GM12878 (cell line): ENCODE measurements at regions not wholly inside any gene's neighbourhood (a gene's known extent, or its start where the extent isn't known, plus 50 kb on each side); places are given as distances from the start of the nearest gene placed in this dataset.

Source experiments
- ATAC-seq: fragments of 200-7000 bp; cut with Tn5 transposase; 3 replicates; pipeline ENCODE4 v1.9.1; 2020; ENCODE audit warnings: mild to moderate bottlenecking, moderate library complexity
- BruUV-seq: library from RNA; stranded (reverse); fragments of 400-500 nt; replicated peaks from 2 replicates; lab custom pipeline; 2021; lab: Mats Ljungman, UMichigan
- CTCF ChIA-PET: fragments of 300-600 bp; sonication (Branson Sonifier 250); formaldehyde crosslinking; extraction: SDS; loops from one replicate; lab custom pipeline; 2021; ENCODE audit warnings: inconsistent platforms; lab: Yijun Ruan, JAX
- POLR2A ChIA-PET: fragments of 350-600 bp; formaldehyde crosslinking; extraction: SDS; loops from one replicate; lab custom pipeline; 2021; ENCODE audit warnings: inconsistent platforms; lab: Charles Lee
- RAD21 ChIA-PET: fragments of 300-600 bp; sonication (Branson Sonifier 250); formaldehyde crosslinking; loops from one replicate; lab custom pipeline; 2023; ENCODE audit warnings: antibody characterized with exemption; ENCODE audit not compliant: unreplicated experiment; lab: Charles Lee
- SMC1A ChIA-PET: fragments of 300-600 bp; sonication (Branson Sonifier 250); formaldehyde crosslinking; loops from one replicate; lab custom pipeline; 2023; ENCODE audit not compliant: unreplicated experiment, uncharacterized antibody; lab: Charles Lee
- DNase-seq: peaks from one replicate; pipeline ENCODE4 v3.0.0-alpha.2; 2011; ENCODE audit warnings: low read depth, low spot score
- FAIRE-seq: peaks from 3 replicates; lab custom pipeline; 2011; peaks lifted over from hg19 to GRCh38; lab: Jason Lieb, UNC
- H2AFZ ChIP-seq: 2 replicates; pipeline ENCODE4 v1.6.0; 2011; ENCODE audit warnings: low read depth, low read length, control low read depth; ENCODE audit not compliant: control insufficient read depth
- H3K27ac ChIP-seq: 2 replicates; pipeline ENCODE4 v1.5.1; 2011; ENCODE audit warnings: control low read depth; ENCODE audit not compliant: control insufficient read depth, insufficient read depth
- H3K27me3 ChIP-seq, 2 experiments: replicated peaks in 1 of 2; 2 replicates each; pipeline versions ENCODE4 v1.6.0 to v1.6.1; 2011; ENCODE audit warnings: low read length in 1 of 2; ENCODE audit not compliant: control insufficient read depth in 2 of 2, insufficient read depth in 2 of 2
- H3K36me3 ChIP-seq, 2 experiments: 2 replicates each; pipeline ENCODE4 v1.5.1; 2011; ENCODE audit warnings: low read length in 1 of 2; ENCODE audit not compliant: control insufficient read depth in 2 of 2, insufficient read depth in 2 of 2
- H3K4me1 ChIP-seq: 2 replicates; pipeline ENCODE4 v1.6.1; 2011; ENCODE audit warnings: mild to moderate bottlenecking, low read length, moderate library complexity, mixed read lengths; ENCODE audit not compliant: control insufficient read depth, insufficient read depth
- H3K4me2 ChIP-seq: 2 replicates; pipeline ENCODE4 v1.6.0; 2011; ENCODE audit warnings: control low read depth; ENCODE audit not compliant: control insufficient read depth, insufficient read depth
- H3K4me3 ChIP-seq: fragments of 200-600 bp; sonication (generic); 2 replicates; pipeline ENCODE4 v1.5.1; 2016
- H3K79me2 ChIP-seq: 2 replicates; pipeline ENCODE4 v1.6.0; 2011; ENCODE audit warnings: low read length; ENCODE audit not compliant: control insufficient read depth, insufficient read depth
- H3K9ac ChIP-seq: 2 replicates; pipeline ENCODE4 v1.8.0; 2011; ENCODE audit warnings: low read length, control low read depth, mixed read lengths; ENCODE audit not compliant: control insufficient read depth, insufficient read depth
- H3K9me3 ChIP-seq: replicated peaks from 3 replicates; pipeline ENCODE4 v1.5.1; 2011; ENCODE audit warnings: mild to moderate bottlenecking, low read length; ENCODE audit not compliant: control insufficient read depth, insufficient read depth
- H4K20me1 ChIP-seq: 2 replicates; pipeline ENCODE4 v1.6.0; 2011; ENCODE audit not compliant: control insufficient read depth, insufficient read depth
- BACH1 ChIP-seq: fragments of 450-650 bp; IDR thresholded peaks from 2 replicates; pipeline ENCODE4 v1.6.1; 2017; ENCODE audit warnings: mild to moderate bottlenecking, borderline replicate concordance
- RUNX3 ChIP-seq: IDR thresholded peaks from 2 replicates; pipeline ENCODE4 v1.6.1; 2012; ENCODE audit warnings: low read length, inconsistent platforms
- SP1 ChIP-seq: IDR thresholded peaks from one replicate; pipeline ENCODE4 v1.6.1; 2011; ENCODE audit warnings: low read depth, low read length
- WGBS: methylation state at CpG from one replicate; pipeline ENCODE4 v1.1.6; 2016; ENCODE audit warnings: low lambda C conversion rate; ENCODE audit not compliant: insufficient replicate concordance, insufficient coverage; ENCODE audit errors: missing lambda C conversion rate; 5-methylcytosine and 5-hydroxymethylcytosine counted together
- in situ Hi-C: fragments of 300-500 bp; cut with MboI; formaldehyde crosslinking; loops from 9 replicates; pipeline ENCODE4 v1.14.3; 2018; ENCODE audit warnings: mixed read lengths
- intact Hi-C: fragments of 100-400 bp; cut with micrococcal nuclease; formaldehyde crosslinking; loops from one replicate; pipeline ENCODE4 v1.14.2; 2022; ENCODE audit not compliant: unreplicated experiment

GRCh38 chr2:180141600-180141999 is 134.5 kb upstream of the CWC22 start:
- H3K9ac ChIP-seq: no peak overlapping the region
- H3K27me3 ChIP-seq: no peaks in the 10 kb centered on the region
- ATAC-seq (no peak), DNase-seq (no peak), FAIRE-seq (no peak)
- no peak overlapping the region for H3K4me2 ChIP-seq
- 20% methylated on average over 2 of the region's 2 CpGs for WGBS
- no TSS peak for BruUV-seq
- in situ Hi-C loops: no loop called here
- no peak overlapping the region for H3K27ac ChIP-seq
- TF ChIP-seq RUNX3 (no peak), BACH1 (no peak)
- no peaks in the 10 kb centered on the region for H3K9me3 ChIP-seq
- no peak overlapping the region for H3K4me3 ChIP-seq
- H4K20me1 ChIP-seq: no peaks in the 10 kb centered on the region
- ChIA-PET CTCF (no interaction called here), RAD21 (interaction anchor here (1.2 kb wide), 1 partner anchor 16 kb away, joined by 3 read pairs; no protein-coding TSS in a partner anchor), SMC1A (no interaction called here), POLR2A (no interaction called here)
- intact Hi-C loops: no loop called here
- no peak overlapping the region for H2AFZ ChIP-seq
- no peaks in the 10 kb centered on the region for H3K79me2 ChIP-seq
- no peaks in the 10 kb centered on the region for H3K4me1 ChIP-seq
- no peaks in the 10 kb centered on the region for H3K36me3 ChIP-seq

- Histone ChIP-seq H3K4me3 (no peak overlapping the region), H3K27ac (no peak overlapping the region), H3K9me3 (no peaks in the 10 kb centered on the region), H3K36me3 (no peaks in the 10 kb centered on the region), H3K4me1 (no peaks in the 10 kb centered on the region), H3K4me2 (no peak overlapping the region), H4K20me1 (no peaks in the 10 kb centered on the region), H3K27me3 (no peaks in the 10 kb centered on the region; a peak in 1 of 4 replicates), H3K79me2 (no peaks in the 10 kb centered on the region), H3K9ac (no peak overlapping the region), H2AFZ (no peak overlapping the region)
- ChIA-PET POLR2A (no interaction called here), RAD21 (no interaction called here), CTCF (interaction anchor here (1.3 kb wide), 1 partner anchor 8 kb away, joined by 7 read pairs; no protein-coding TSS in a partner anchor), SMC1A (interaction anchor here (1.3 to 1.4 kb wide), 2 partner anchors 10 to 929 kb away, joined by 3 to 4 read pairs; no protein-coding TSS in a partner anchor)
- DNase-seq: no peak
- no peak for ATAC-seq
- no TSS peak for BruUV-seq
- WGBS: 0% methylated on average over 1 of the region's 1 CpG
- no peak for TF ChIP-seq SP1
- in situ Hi-C loops: no loop called here
- FAIRE-seq: no peak
- intact Hi-C loops: no loop called here
Observed at GRCh38 chr2:180133736-180134135, 126.6 kb upstream of the CWC22 start.
